GM23338 (cell line): ENCODE measurements at regions not wholly inside any gene's neighbourhood (a gene's known extent, or its start where the extent isn't known, plus 50 kb on each side); places are given as distances from the start of the nearest gene placed in this dataset.

ENCODE experiments used
- ATAC-seq: fragments of 200-7000 bp; cut with Tn5 transposase; 3 replicates; pipeline ENCODE4 v1.9.1; 2020
- DNase-seq: peaks from one replicate; pipeline ENCODE4 v3.0.0-alpha.2; 2015; ENCODE audit warnings: low spot score
- H2AFZ ChIP-seq: fragments of 200-600 bp; sonication (generic); 2 replicates; pipeline ENCODE4 v1.8.0; 2016; ENCODE audit warnings: antibody characterized with exemption, mild to moderate bottlenecking, moderate library complexity
- H3F3A ChIP-seq: fragments of 200-600 bp; sonication (generic); replicated peaks from 2 replicates; pipeline ENCODE4 v1.8.0; 2017; ENCODE audit warnings: antibody characterized with exemption, mixed run types, low read depth
- H3K27ac ChIP-seq: fragments of 200-600 bp; sonication (generic); 2 replicates; pipeline ENCODE4 v1.6.1; 2016; ENCODE audit warnings: low read depth
- H3K27me3 ChIP-seq: fragments of 200-600 bp; sonication (generic); 2 replicates; pipeline ENCODE4 v1.8.0; 2016; ENCODE audit warnings: mild to moderate bottlenecking, mixed run types, moderate library complexity; ENCODE audit not compliant: insufficient read depth
- H3K36me3 ChIP-seq: fragments of 200-600 bp; sonication (generic); 2 replicates; pipeline ENCODE4 v1.8.0; 2016; ENCODE audit warnings: mild to moderate bottlenecking; ENCODE audit not compliant: insufficient read depth
- H3K4me1 ChIP-seq: fragments of 200-600 bp; sonication (generic); 2 replicates; pipeline ENCODE4 v1.8.0; 2016; ENCODE audit warnings: mild to moderate bottlenecking, moderate library complexity; ENCODE audit not compliant: insufficient read depth
- H3K4me2 ChIP-seq: fragments of 200-600 bp; sonication (generic); 2 replicates; pipeline ENCODE4 v1.7.1; 2017; ENCODE audit warnings: mixed run types
- H3K4me3 ChIP-seq: fragments of 200-600 bp; sonication (generic); 2 replicates; pipeline ENCODE4 v1.6.1; 2016; ENCODE audit warnings: mixed run types
- H3K79me2 ChIP-seq: fragments of 200-600 bp; sonication (generic); replicated peaks from 2 replicates; pipeline ENCODE4 v1.8.0; 2017; ENCODE audit warnings: mild to moderate bottlenecking; ENCODE audit not compliant: insufficient read depth
- H3K9me2 ChIP-seq: fragments of 200-600 bp; sonication (generic); 2 replicates; pipeline ENCODE4 v1.8.0; 2017; ENCODE audit not compliant: insufficient read depth
- H4K20me1 ChIP-seq: fragments of 200-600 bp; sonication (generic); replicated peaks from 2 replicates; pipeline ENCODE4 v1.8.0; 2017; ENCODE audit warnings: mild to moderate bottlenecking; ENCODE audit not compliant: insufficient read depth
- H3K27ac Mint-ChIP-seq: 2 replicates; pipeline ENCODE4 v1.8.0; 2020; ENCODE audit warnings: inconsistent platforms, mild to moderate bottlenecking, moderate library complexity, mixed read lengths
- H3K27me3 Mint-ChIP-seq: 3 replicates; pipeline ENCODE4 v1.8.0; 2022; ENCODE audit warnings: low read depth, mild to moderate bottlenecking, moderate library complexity, mixed read lengths, inconsistent platforms; ENCODE audit not compliant: insufficient read depth, poor library complexity
- H3K36me3 Mint-ChIP-seq: 3 replicates; pipeline ENCODE4 v1.8.0; 2021; ENCODE audit warnings: low read depth, mild to moderate bottlenecking, inconsistent platforms, moderate library complexity, mixed read lengths
- H3K4me1 Mint-ChIP-seq: 3 replicates; pipeline ENCODE4 v1.8.0; 2020; ENCODE audit warnings: mild to moderate bottlenecking, inconsistent platforms, mixed read lengths
- H3K4me3 Mint-ChIP-seq: 3 replicates; pipeline ENCODE4 v1.8.0; 2021; ENCODE audit warnings: moderate library complexity, mild to moderate bottlenecking, inconsistent platforms, mixed read lengths
- H3K9me3 Mint-ChIP-seq: 3 replicates; pipeline ENCODE4 v1.8.0; 2020; ENCODE audit warnings: moderate library complexity, mild to moderate bottlenecking, inconsistent platforms, mixed read lengths
- CREB1 ChIP-seq: fragments of 250-450 bp; sonication (Bioruptor Pico); IDR thresholded peaks from 2 replicates; pipeline ENCODE4 v1.5.0; 2020; ENCODE audit warnings: low read depth, mild to moderate bottlenecking, moderate library complexity
- CTCF ChIP-seq, 2 experiments: fragments of 200-600 bp in 1 of 2; sonication (generic) in 1 of 2; conservative IDR thresholded peaks; 2 replicates each; pipeline versions ENCODE4 v1.5.1 to v1.6.1; 2016 to 2017; ENCODE audit warnings: antibody characterized with exemption in 2 of 2, low read depth in 2 of 2, mild to moderate bottlenecking in 2 of 2, moderate library complexity in 1 of 2
- ETS1 ChIP-seq: IDR thresholded peaks from 2 replicates; pipeline ENCODE4 v1.6.1; 2016; ENCODE audit warnings: antibody characterized with exemption
- EZH2 ChIP-seq: fragments of 200-600 bp; sonication (generic); IDR thresholded peaks from one replicate; pipeline ENCODE4 v1.8.0; 2017; ENCODE audit warnings: antibody characterized with exemption, mild to moderate bottlenecking, low read depth; ENCODE audit not compliant: unreplicated experiment
- EZH2phosphoT487 ChIP-seq: fragments of 200-600 bp; sonication (generic); IDR thresholded peaks from one replicate; pipeline ENCODE4 v1.8.1; 2018; ENCODE audit warnings: antibody characterized with exemption; ENCODE audit not compliant: unreplicated experiment
- NANOG ChIP-seq: IDR thresholded peaks from 2 replicates; pipeline ENCODE4 v1.6.1; 2016; ENCODE audit warnings: antibody characterized with exemption, borderline replicate concordance
- POLR2AphosphoS5 ChIP-seq: IDR thresholded peaks from 2 replicates; pipeline ENCODE4 v1.6.1; 2016; ENCODE audit warnings: antibody characterized with exemption, low read depth
- REST ChIP-seq: IDR thresholded peaks from one replicate; pipeline ENCODE4 v1.6.1; 2018; ENCODE audit warnings: antibody characterized with exemption; ENCODE audit not compliant: unreplicated experiment
- ZNF114 ChIP-seq: fragments of 250-450 bp; sonication (Bioruptor Pico); IDR thresholded peaks from 2 replicates; pipeline ENCODE4 v1.5.0; 2020; ENCODE audit warnings: mild to moderate bottlenecking, moderate library complexity
- ZNF331 ChIP-seq: fragments of 250-450 bp; sonication (Bioruptor Pico); IDR thresholded peaks from 2 replicates; pipeline ENCODE4 v1.5.0; 2020; ENCODE audit warnings: low read depth, mild to moderate bottlenecking, moderate library complexity
- ZNF462 ChIP-seq: fragments of 250-450 bp; sonication (Bioruptor Pico); IDR thresholded peaks from 2 replicates; pipeline ENCODE4 v1.5.0; 2020; ENCODE audit warnings: mild to moderate bottlenecking, moderate library complexity

- TF ChIP-seq REST (no peak), NANOG (no peak), EZH2phosphoT487 (no peak), EZH2 (no peak), CREB1 (no peak)
Measured at GRCh38 chr7:73952266-73952665, 75.7 kb upstream of the ELN start (continued).

GRCh38 chr7:73954181-73954580, 73.8 kb upstream of the ELN start:
- H3K27ac Mint-ChIP-seq: no peak overlapping the region
- Histone ChIP-seq H4K20me1 (no peaks in the 10 kb centered on the region), H3K27me3 (no peaks in the 10 kb centered on the region), H3K4me1 (no peaks in the 10 kb centered on the region), H3K79me2 (no peaks in the 10 kb centered on the region), H3K9me2 (no peaks in the 10 kb centered on the region), H2AFZ (no peak overlapping the region), H3K4me3 (no peak overlapping the region), H3F3A (no peaks in the 10 kb centered on the region), H3K4me2 (no peak overlapping the region), H3K36me3 (no peaks in the 10 kb centered on the region), H3K27ac (no peak overlapping the region)
- H3K27me3 Mint-ChIP-seq: peaks cover 6% of the 10 kb centered on the region
- H3K36me3 Mint-ChIP-seq: no peaks in the 10 kb centered on the region
- H3K4me1 Mint-ChIP-seq: no peaks in the 10 kb centered on the region
- no peak for ATAC-seq
- no peak overlapping the region for H3K4me3 Mint-ChIP-seq
- H3K9me3 Mint-ChIP-seq: no peaks in the 10 kb centered on the region
- DNase-seq: no peak
- no peak for TF ChIP-seq CTCF (conservative IDR thresholded peaks at IDR 0.05; ENCODE audit: low read depth in 2 of 2)
- no peak for TF ChIP-seq ZNF462 (CRISPR knock-in tag)
- TF ChIP-seq ETS1: no peak
- no peak for TF ChIP-seq ZNF331 (CRISPR knock-in tag)
- no peak for TF ChIP-seq ZNF114
- no peak for TF ChIP-seq EZH2
- TF ChIP-seq POLR2AphosphoS5: no peak
- no peak for TF ChIP-seq NANOG
